ENCODE measurements at regions not wholly inside any gene's neighbourhood (a gene's known extent, or its start where the extent isn't known, plus 50 kb on each side); places are given as distances from the start of the nearest gene placed in this dataset.

DNA sequence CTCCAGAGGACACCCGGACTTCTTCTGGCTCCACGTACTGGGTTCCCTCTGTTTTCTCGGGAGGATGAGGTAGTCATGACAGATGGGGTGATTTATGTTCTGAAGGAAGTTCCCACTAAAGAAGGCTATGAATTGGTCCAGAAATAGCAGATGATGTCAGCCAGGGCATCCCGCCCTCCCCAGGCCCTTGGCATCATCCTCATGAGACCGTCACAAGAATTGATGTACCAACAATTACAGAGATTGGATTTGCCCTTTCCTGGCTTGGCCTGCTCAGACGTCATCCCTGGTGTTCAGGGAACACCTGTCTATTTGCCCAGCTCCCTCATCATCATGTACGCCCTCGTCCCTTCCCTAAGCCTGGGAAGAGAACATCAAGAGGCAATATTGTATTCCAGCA, 102.8 kb upstream of the CCL1 start:
- TF ChIP-seq EZH2 (IDR thresholded peaks at IDR 0.05) (no peak), FOXP2 (optimal IDR thresholded peaks at IDR 0.05; ENCODE audit: control extremely low read depth, extremely low read length, insufficient read depth) (no peak), POLR2AphosphoS5 (IDR thresholded peaks at IDR 0.05; ENCODE audit: borderline replicate concordance, low read depth, low read length) (no peak)
- Histone ChIP-seq H3K4me3 (no peak overlapping the region), H3K36me3 (ENCODE audit: insufficient read depth, low read length) (no peaks in the 10 kb centered on the region), H3K9ac (ENCODE audit: insufficient read length) (no peak overlapping the region), H3K27ac (no peak overlapping the region), H3K9me3 (ENCODE audit: low read depth, low read length) (no peaks in the 10 kb centered on the region)
- no peak for DNase-seq (ENCODE audit: low read depth, low spot score)

DNA sequence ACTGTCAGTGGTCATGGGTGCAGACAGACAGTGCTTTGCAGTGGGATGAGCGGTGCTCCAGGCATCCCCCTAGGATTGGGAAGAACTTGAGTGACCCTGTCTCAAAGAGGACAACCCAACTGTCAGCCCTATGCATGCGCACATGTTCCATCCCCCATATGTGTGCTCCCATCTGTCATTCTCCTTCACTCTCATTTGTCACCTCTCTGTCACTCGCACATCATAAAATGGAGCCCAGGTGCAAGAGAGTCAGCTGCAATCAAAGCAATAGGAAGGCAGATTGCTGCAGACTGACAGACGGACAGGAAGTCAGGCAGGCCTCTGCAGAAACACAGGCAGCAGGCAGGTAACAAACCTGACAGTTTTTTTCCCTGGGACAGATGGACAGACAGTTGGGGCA, 101.8 kb upstream of the CCL1 start:
- Histone ChIP-seq H3K9me3 (ENCODE audit: low read depth, low read length) (no peaks in the 10 kb centered on the region), H3K36me3 (ENCODE audit: insufficient read depth, low read length) (no peaks in the 10 kb centered on the region), H3K4me3 (no peak overlapping the region), H3K9ac (ENCODE audit: insufficient read length) (no peak overlapping the region), H3K27ac (no peak overlapping the region)
- TF ChIP-seq POLR2AphosphoS5 (IDR thresholded peaks at IDR 0.05; ENCODE audit: borderline replicate concordance, low read depth, low read length) (no peak), EZH2 (IDR thresholded peaks at IDR 0.05) (no peak), FOXP2 (optimal IDR thresholded peaks at IDR 0.05; ENCODE audit: control extremely low read depth, extremely low read length, insufficient read depth) (no peak)
- DNase-seq (ENCODE audit: low read depth, low spot score) = no peak

DNA sequence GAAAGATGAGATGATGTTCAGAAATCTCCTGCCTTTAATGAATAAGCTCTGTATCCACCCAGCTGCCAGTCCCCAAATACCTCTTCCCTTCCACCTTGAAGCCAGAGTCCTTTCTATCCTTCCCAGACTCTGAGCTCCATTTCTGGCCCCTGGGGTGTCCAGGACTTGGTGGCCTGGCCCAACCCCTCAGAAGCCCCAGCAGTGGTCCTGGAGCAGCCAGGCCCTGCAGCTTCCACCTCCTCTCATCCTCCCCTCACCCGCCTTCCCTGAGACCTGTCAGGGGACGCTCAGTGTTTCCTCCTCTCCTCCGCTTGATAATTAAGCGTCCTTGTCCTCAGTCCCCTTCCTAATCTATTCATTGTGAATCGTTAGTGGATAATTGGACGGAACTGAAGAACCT, 95.2 kb upstream of the CCL1 start:
- H3K27ac ChIP-seq = no peak overlapping the region
- no peak overlapping the region for H3K9ac ChIP-seq (ENCODE audit: insufficient read length)
- TF ChIP-seq FOXP2 (optimal IDR thresholded peaks at IDR 0.05; ENCODE audit: control extremely low read depth, extremely low read length, insufficient read depth) = no peak
- TF ChIP-seq POLR2AphosphoS5 (IDR thresholded peaks at IDR 0.05; ENCODE audit: borderline replicate concordance, low read depth, low read length) = no peak
- TF ChIP-seq EZH2 (IDR thresholded peaks at IDR 0.05) = no peak
- no peaks in the 10 kb centered on the region for H3K36me3 ChIP-seq (ENCODE audit: insufficient read depth, low read length)
- no peak for DNase-seq (ENCODE audit: low read depth, low spot score)
- no peaks in the 10 kb centered on the region for H3K9me3 ChIP-seq (ENCODE audit: low read depth, low read length)
- H3K4me3 ChIP-seq = no peak overlapping the region

DNA sequence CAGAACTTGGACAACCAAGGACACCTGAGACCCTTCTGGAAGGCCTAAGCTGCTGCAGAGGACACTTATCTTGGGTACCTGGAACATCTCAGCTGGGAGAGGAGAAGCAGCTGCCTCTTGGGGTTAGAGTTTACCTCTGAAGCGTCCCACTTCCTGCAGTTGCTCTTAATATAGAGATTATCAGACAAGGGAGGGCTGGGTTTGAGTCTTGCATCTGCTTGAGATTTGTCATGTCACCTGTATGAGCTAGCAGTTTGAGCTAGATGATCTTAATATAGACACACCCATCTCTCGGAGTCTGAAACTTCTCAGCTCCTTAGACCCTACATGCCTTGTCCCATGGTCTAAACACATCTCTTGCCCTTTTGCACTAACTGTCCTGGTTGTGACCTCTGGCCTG, 93.1 kb upstream of the CCL1 start:
- DNase-seq (ENCODE audit: low read depth, low spot score) = no peak

DNA sequence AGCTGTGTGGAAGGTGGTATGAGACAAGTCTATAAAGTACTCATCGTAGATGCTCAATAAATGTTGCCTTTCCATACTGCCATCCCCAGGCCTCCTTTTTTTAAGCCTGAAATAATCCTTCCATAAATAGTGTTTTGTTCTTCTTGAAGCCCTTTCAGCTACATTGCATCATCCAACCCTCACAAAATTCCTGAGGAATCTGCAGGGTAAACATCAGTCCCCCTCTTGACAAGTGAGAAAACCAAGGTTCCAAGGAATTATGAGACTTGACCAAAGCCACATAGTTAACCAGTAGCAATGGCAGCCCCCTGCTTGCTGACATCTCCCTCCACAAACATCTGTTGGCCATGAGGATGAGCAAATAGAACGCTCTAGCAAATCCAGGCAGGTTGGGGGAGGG, 89.7 kb upstream of the CCL1 start:
- Histone ChIP-seq H3K9ac (ENCODE audit: insufficient read length) (no peak overlapping the region), H3K9me3 (ENCODE audit: low read depth, low read length) (no peaks in the 10 kb centered on the region), H3K4me3 (no peak overlapping the region), H3K36me3 (ENCODE audit: insufficient read depth, low read length) (no peaks in the 10 kb centered on the region), H3K27ac (no peak overlapping the region)
- TF ChIP-seq FOXP2 (optimal IDR thresholded peaks at IDR 0.05; ENCODE audit: control extremely low read depth, extremely low read length, insufficient read depth) (no peak), EZH2 (IDR thresholded peaks at IDR 0.05) (no peak), POLR2AphosphoS5 (IDR thresholded peaks at IDR 0.05; ENCODE audit: borderline replicate concordance, low read depth, low read length) (no peak)
- DNase-seq (ENCODE audit: low read depth, low spot score) = no peak

More for the DNA sequence above, 93.1 kb upstream of the CCL1 start:
- no peak overlapping the region for H3K9ac ChIP-seq (ENCODE audit: insufficient read length)
- no peak overlapping the region for H3K27ac ChIP-seq
- no peaks in the 10 kb centered on the region for H3K9me3 ChIP-seq (ENCODE audit: low read depth, low read length)
- H3K4me3 ChIP-seq = no peak overlapping the region
- H3K36me3 ChIP-seq (ENCODE audit: insufficient read depth, low read length) = no peaks in the 10 kb centered on the region
- TF ChIP-seq FOXP2 (optimal IDR thresholded peaks at IDR 0.05; ENCODE audit: control extremely low read depth, extremely low read length, insufficient read depth) = no peak
- TF ChIP-seq EZH2 (IDR thresholded peaks at IDR 0.05) = no peak
- no peak for TF ChIP-seq POLR2AphosphoS5 (IDR thresholded peaks at IDR 0.05; ENCODE audit: borderline replicate concordance, low read depth, low read length)

DNA sequence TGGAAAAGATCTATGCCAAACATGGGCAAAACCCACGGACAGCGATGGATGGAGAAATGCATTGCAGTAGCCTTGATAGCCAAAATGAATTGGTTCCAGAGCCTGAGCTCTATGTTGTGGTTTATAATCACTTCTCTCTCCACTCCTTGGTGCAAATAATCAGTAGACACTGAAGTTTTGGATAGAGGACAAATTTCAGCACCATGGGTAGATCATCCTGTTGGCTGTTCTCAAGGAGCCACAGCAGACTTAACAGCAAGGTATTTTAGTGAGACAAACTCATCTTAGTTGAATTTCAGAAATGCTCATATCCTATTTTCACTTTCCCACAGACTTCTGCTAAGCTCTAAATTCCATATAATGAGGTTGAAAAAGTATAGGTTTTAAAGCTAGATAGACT, 88.3 kb upstream of the CCL1 start:
- H3K9ac ChIP-seq (ENCODE audit: insufficient read length) = no peak overlapping the region
- no peak for DNase-seq (ENCODE audit: low read depth, low spot score)
- TF ChIP-seq EZH2 (IDR thresholded peaks at IDR 0.05) (no peak), FOXP2 (optimal IDR thresholded peaks at IDR 0.05; ENCODE audit: control extremely low read depth, extremely low read length, insufficient read depth) (no peak), POLR2AphosphoS5 (IDR thresholded peaks at IDR 0.05; ENCODE audit: borderline replicate concordance, low read depth, low read length) (no peak)
- H3K36me3 ChIP-seq (ENCODE audit: insufficient read depth, low read length) = no peaks in the 10 kb centered on the region
- H3K9me3 ChIP-seq (ENCODE audit: low read depth, low read length) = no peaks in the 10 kb centered on the region
- no peak overlapping the region for H3K4me3 ChIP-seq
- no peak overlapping the region for H3K27ac ChIP-seq

GRCh38 chr17:34447406-34447805, 84.4 kb upstream of the CCL1 start:
- Histone ChIP-seq H3K9ac (ENCODE audit: insufficient read length) (no peak overlapping the region), H3K9me3 (ENCODE audit: low read depth, low read length) (no peaks in the 10 kb centered on the region), H3K27ac (no peak overlapping the region), H3K36me3 (ENCODE audit: insufficient read depth, low read length) (no peaks in the 10 kb centered on the region), H3K4me3 (no peak overlapping the region)
- DNase-seq (ENCODE audit: low read depth, low spot score) = no peak
- TF ChIP-seq POLR2AphosphoS5 (IDR thresholded peaks at IDR 0.05; ENCODE audit: borderline replicate concordance, low read depth, low read length) (no peak), FOXP2 (optimal IDR thresholded peaks at IDR 0.05; ENCODE audit: control extremely low read depth, extremely low read length, insufficient read depth) (no peak), EZH2 (IDR thresholded peaks at IDR 0.05) (no peak)

GRCh38 chr17:34445101-34445500, 82.1 kb upstream of the CCL1 start:
- no peaks in the 10 kb centered on the region for H3K9me3 ChIP-seq (ENCODE audit: low read depth, low read length)
- TF ChIP-seq EZH2 (IDR thresholded peaks at IDR 0.05) = no peak
- no peak for TF ChIP-seq POLR2AphosphoS5 (IDR thresholded peaks at IDR 0.05; ENCODE audit: borderline replicate concordance, low read depth, low read length)
- no peak for TF ChIP-seq FOXP2 (optimal IDR thresholded peaks at IDR 0.05; ENCODE audit: control extremely low read depth, extremely low read length, insufficient read depth)
- no peaks in the 10 kb centered on the region for H3K36me3 ChIP-seq (ENCODE audit: insufficient read depth, low read length)
- no peak overlapping the region for H3K4me3 ChIP-seq
- no peak for DNase-seq (ENCODE audit: low read depth, low spot score)
- H3K9ac ChIP-seq (ENCODE audit: insufficient read length) = no peak overlapping the region
- H3K27ac ChIP-seq = no peak overlapping the region

Data from SK-N-MC (cell line).